Mesenchymal stem cell (in vitro differentiated cells and primary cell): ENCODE measurements at regions not wholly inside any gene's neighbourhood (a gene's known extent, or its start where the extent isn't known, plus 50 kb on each side); places are given as distances from the start of the nearest gene placed in this dataset.

Experiments used
- DNase-seq: peaks from one replicate; pipeline ENCODE4 v3.0.0-alpha.2; 2013
- H2AFZ ChIP-seq: one replicate; pipeline ENCODE4 v1.6.1; 2013; ENCODE audit warnings: low read depth, mild to moderate bottlenecking, control low read depth, inconsistent platforms, low read length, moderate library complexity
- H2AK5ac ChIP-seq: 2 replicates; pipeline ENCODE4 v1.6.1; 2013; ENCODE audit warnings: low read length, moderate library complexity, mild to moderate bottlenecking, inconsistent platforms; ENCODE audit not compliant: severe bottlenecking
- H2BK120ac ChIP-seq: one replicate; pipeline ENCODE4 v1.6.1; 2013; ENCODE audit warnings: low read depth, mild to moderate bottlenecking, inconsistent platforms, low read length, moderate library complexity
- H2BK12ac ChIP-seq, 2 experiments: one replicate each; pipeline ENCODE4 v1.6.1; 2013; ENCODE audit warnings: inconsistent platforms in 2 of 2, low read length in 2 of 2, mild to moderate bottlenecking in 2 of 2, moderate library complexity in 2 of 2, control low read depth in 1 of 2
- H2BK15ac ChIP-seq: one replicate; pipeline ENCODE4 v1.6.1; 2013; ENCODE audit warnings: mild to moderate bottlenecking, low read depth, inconsistent platforms; ENCODE audit not compliant: poor library complexity, severe bottlenecking
- H2BK5ac ChIP-seq: 2 replicates; pipeline ENCODE4 v1.6.1; 2013; ENCODE audit warnings: low read depth, mild to moderate bottlenecking, low read length, control low read depth, inconsistent platforms; ENCODE audit not compliant: poor library complexity, severe bottlenecking
- H3K14ac ChIP-seq, 2 experiments: one replicate each; pipeline ENCODE4 v1.6.1; 2013; ENCODE audit warnings: inconsistent platforms in 2 of 2, low read length in 2 of 2, control low read depth in 1 of 2, mild to moderate bottlenecking in 1 of 2, moderate library complexity in 1 of 2
- H3K18ac ChIP-seq, 2 experiments: one replicate each; pipeline ENCODE4 v1.6.1; 2013; ENCODE audit warnings: inconsistent platforms in 2 of 2, low read length in 2 of 2, control low read depth in 1 of 2, low read depth in 1 of 2, mild to moderate bottlenecking in 1 of 2
- H3K23ac ChIP-seq, 2 experiments: one replicate each; pipeline ENCODE4 v1.6.1; 2013; ENCODE audit warnings: inconsistent platforms in 2 of 2, low read length in 2 of 2, mild to moderate bottlenecking in 2 of 2, moderate library complexity in 2 of 2, control low read depth in 1 of 2
- H3K27ac ChIP-seq: 2 replicates; pipeline ENCODE4 v1.5.1; 2013; ENCODE audit warnings: mild to moderate bottlenecking, moderate library complexity, low read length, control low read depth, inconsistent platforms; ENCODE audit not compliant: poor library complexity, severe bottlenecking
- H3K27me3 ChIP-seq, 2 experiments: 2 replicates each; pipeline versions ENCODE4 v1.6.1 to v1.7.0; 2013; ENCODE audit warnings: low read length in 2 of 2, mild to moderate bottlenecking in 2 of 2, moderate library complexity in 2 of 2, control low read depth in 1 of 2, inconsistent platforms in 1 of 2; ENCODE audit not compliant: control insufficient read depth in 1 of 2, insufficient read depth in 1 of 2
- H3K36me3 ChIP-seq, 2 experiments: 2 replicates each; pipeline versions ENCODE4 v1.6.1 to v1.7.0; 2013; ENCODE audit warnings: low read length in 2 of 2, control low read depth in 1 of 2, inconsistent platforms in 1 of 2, low read depth in 1 of 2, mild to moderate bottlenecking in 1 of 2; ENCODE audit not compliant: insufficient read depth in 2 of 2, control insufficient read depth in 1 of 2
- H3K4ac ChIP-seq, 2 experiments: one replicate each; pipeline ENCODE4 v1.6.1; 2013; ENCODE audit warnings: inconsistent platforms in 2 of 2, low read length in 2 of 2, mild to moderate bottlenecking in 2 of 2, moderate library complexity in 2 of 2, control low read depth in 1 of 2, low read depth in 1 of 2
- H3K4me1 ChIP-seq: 2 replicates; pipeline ENCODE4 v1.6.1; 2013; ENCODE audit warnings: low read depth, low read length, control low read depth; ENCODE audit not compliant: control insufficient read depth, insufficient read depth
- H3K4me2 ChIP-seq: 2 replicates; pipeline ENCODE4 v1.6.1; 2013; ENCODE audit warnings: low read length, mild to moderate bottlenecking, inconsistent platforms; ENCODE audit not compliant: poor library complexity, severe bottlenecking
- H3K4me3 ChIP-seq, 2 experiments: 2 replicates each; pipeline versions ENCODE4 v1.5.1 to v1.7.0; 2013; ENCODE audit warnings: low read length in 2 of 2, mild to moderate bottlenecking in 2 of 2, control low read depth in 1 of 2, low read depth in 1 of 2; ENCODE audit not compliant: insufficient read depth in 1 of 2
- H3K79me1 ChIP-seq: replicated peaks from 2 replicates; pipeline ENCODE4 v1.6.1; 2013; ENCODE audit warnings: mild to moderate bottlenecking, control low read depth, low read length, inconsistent platforms; ENCODE audit not compliant: poor library complexity, severe bottlenecking
- H3K9ac ChIP-seq: 2 replicates; pipeline ENCODE4 v1.7.0; 2013; ENCODE audit warnings: mild to moderate bottlenecking, low read length, moderate library complexity
- H3K9me3 ChIP-seq: 2 replicates; pipeline ENCODE4 v1.7.0; 2013; ENCODE audit warnings: mild to moderate bottlenecking, low read length; ENCODE audit not compliant: control insufficient read depth
- H4K8ac ChIP-seq: one replicate; pipeline ENCODE4 v1.6.1; 2013; ENCODE audit warnings: inconsistent platforms, mild to moderate bottlenecking, low read length, moderate library complexity
- H4K91ac ChIP-seq: one replicate; pipeline ENCODE4 v1.6.1; 2013; ENCODE audit warnings: mild to moderate bottlenecking, low read length, inconsistent platforms
- WGBS: methylation state at CpG from one replicate; pipeline ENCODE4 v1.1.7; 2013; ENCODE audit warnings: mixed read lengths; 5-methylcytosine and 5-hydroxymethylcytosine counted together

DNA sequence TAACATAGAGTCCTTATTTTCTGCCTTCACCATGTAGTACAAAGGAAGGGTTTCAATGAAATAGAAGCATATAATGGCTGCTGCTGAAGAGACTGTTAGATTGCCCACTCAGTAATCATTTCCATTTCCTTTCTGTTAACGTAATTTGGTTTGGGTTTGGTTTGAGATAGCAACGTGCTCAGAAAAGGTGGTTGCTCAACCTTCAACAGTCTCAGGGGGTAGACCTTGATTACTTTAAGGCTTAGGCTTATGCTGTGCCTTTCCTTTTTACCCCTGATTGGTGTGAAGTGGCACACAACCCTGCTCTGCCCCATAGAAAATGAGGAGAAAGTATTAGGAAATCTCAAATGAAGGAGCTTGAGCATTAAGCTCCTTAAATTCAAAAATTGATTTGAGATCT, 163.7 kb upstream of the TP63 start:
- no peaks in the 10 kb centered on the region for H3K36me3 ChIP-seq
- no peak overlapping the region for H2BK15ac ChIP-seq
- no peak overlapping the region for H3K4me2 ChIP-seq
- no peak overlapping the region for H3K23ac ChIP-seq
- H3K9ac ChIP-seq = no peak overlapping the region
- no peak overlapping the region for H2BK120ac ChIP-seq
- H3K4me1 ChIP-seq = no peaks in the 10 kb centered on the region
- H3K4me3 ChIP-seq = no peak overlapping the region
- no peak overlapping the region for H4K8ac ChIP-seq
- 87% methylated on average over 2 of the region's 2 CpGs for WGBS
- no peaks in the 10 kb centered on the region for H3K9me3 ChIP-seq
- H3K14ac ChIP-seq = no peak overlapping the region
- H3K79me1 ChIP-seq = no peaks in the 10 kb centered on the region
- no peak for DNase-seq
- H4K91ac ChIP-seq = no peak overlapping the region
- no peak overlapping the region for H3K27ac ChIP-seq
- no peak overlapping the region for H2BK12ac ChIP-seq
- H2AK5ac ChIP-seq = no peak overlapping the region
- H3K27me3 ChIP-seq = no peaks in the 10 kb centered on the region
- H2AFZ ChIP-seq = no peak overlapping the region
- H3K4ac ChIP-seq = no peak overlapping the region
- H3K18ac ChIP-seq = no peak overlapping the region
- no peak overlapping the region for H2BK5ac ChIP-seq

DNA sequence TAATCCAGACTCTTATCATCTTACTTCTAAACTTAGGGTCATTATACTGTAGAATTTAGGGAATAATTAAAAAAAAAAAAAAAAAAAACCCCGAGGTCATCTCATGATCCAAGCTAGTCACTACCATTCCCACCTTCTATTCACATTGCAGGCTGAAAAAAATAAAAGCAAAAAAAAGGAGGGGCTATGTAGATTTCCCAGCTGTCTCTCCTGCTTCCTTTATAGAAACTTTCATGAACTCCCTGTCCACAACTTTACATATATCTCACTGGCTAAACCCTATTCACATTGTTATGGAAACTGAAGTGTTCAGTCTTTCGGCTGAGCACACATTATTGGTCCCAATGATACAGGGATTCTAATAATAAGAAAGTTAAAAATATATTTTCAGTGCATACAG, 156.2 kb upstream of the TP63 start:
- Histone ChIP-seq H2BK120ac (no peak overlapping the region), H4K91ac (no peak overlapping the region), H3K27me3 (no peaks in the 10 kb centered on the region), H3K23ac (no peak overlapping the region), H3K14ac (no peak overlapping the region), H3K9ac (no peak overlapping the region), H3K4ac (no peak overlapping the region), H3K4me1 (no peaks in the 10 kb centered on the region), H2AFZ (no peak overlapping the region), H2BK15ac (no peak overlapping the region), H3K4me2 (no peak overlapping the region), H3K36me3 (no peaks in the 10 kb centered on the region), H3K18ac (no peak overlapping the region), H2AK5ac (no peak overlapping the region), H3K9me3 (no peaks in the 10 kb centered on the region), H3K4me3 (no peak overlapping the region), H4K8ac (no peak overlapping the region), H2BK5ac (no peak overlapping the region), H2BK12ac (no peak overlapping the region), H3K27ac (no peak overlapping the region), H3K79me1 (no peaks in the 10 kb centered on the region)
- DNase-seq = no peak
- 20% methylated on average over 1 of the region's 2 CpGs for WGBS

DNA sequence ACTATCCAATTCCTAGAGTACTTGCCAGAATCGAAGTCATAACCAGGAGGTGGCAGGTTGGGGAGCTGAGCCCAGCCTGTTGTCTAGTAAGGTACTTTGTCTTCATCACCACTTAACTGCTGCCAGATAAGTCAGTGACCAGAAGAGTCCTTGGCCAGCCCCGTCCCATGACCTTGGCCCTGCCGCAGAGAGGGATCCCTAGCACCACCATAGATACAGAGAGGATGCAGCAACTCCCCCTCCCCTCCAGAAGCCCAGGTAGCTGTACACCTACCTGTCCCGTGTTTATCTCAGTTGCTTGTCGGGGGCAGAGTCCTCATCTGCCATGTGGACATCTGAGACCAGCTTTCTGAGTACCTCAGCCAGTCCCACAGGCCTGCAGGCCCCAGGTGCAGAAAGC, 153.6 kb upstream of the TP63 start:
- Histone ChIP-seq H3K4me1 (no peaks in the 10 kb centered on the region), H3K23ac (no peak overlapping the region), H2BK5ac (no peak overlapping the region), H3K4me3 (no peak overlapping the region), H3K14ac (no peak overlapping the region), H3K79me1 (no peaks in the 10 kb centered on the region), H2AK5ac (no peak overlapping the region), H3K18ac (no peak overlapping the region), H3K9ac (no peak overlapping the region), H3K36me3 (no peaks in the 10 kb centered on the region), H3K4me2 (no peak overlapping the region), H4K91ac (no peak overlapping the region), H2BK120ac (no peak overlapping the region), H3K27me3 (no peaks in the 10 kb centered on the region), H3K27ac (no peak overlapping the region), H2BK15ac (no peak overlapping the region), H2BK12ac (no peak overlapping the region), H4K8ac (no peak overlapping the region), H3K9me3 (no peaks in the 10 kb centered on the region), H3K4ac (no peak overlapping the region), H2AFZ (no peak overlapping the region)
- no peak for DNase-seq
- 74% methylated on average over 5 of the region's 5 CpGs for WGBS

DNA sequence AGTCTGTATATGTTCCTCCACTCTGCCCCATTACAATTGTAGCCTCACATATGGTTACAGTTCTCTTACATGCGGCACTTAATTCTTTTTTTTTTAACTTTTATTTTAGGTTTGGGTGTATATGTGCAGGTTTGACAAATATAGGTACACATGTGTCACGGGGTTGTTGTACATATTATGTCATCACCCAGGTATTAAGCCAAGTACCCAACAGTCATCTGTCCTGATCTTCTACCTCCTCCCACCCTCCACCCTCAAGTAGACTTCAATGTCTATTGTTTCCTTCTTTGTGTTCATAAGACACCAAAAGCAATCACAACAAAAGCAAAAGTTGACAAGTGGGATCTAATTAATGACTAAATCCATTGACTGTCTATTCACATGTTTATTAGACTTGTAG, 144.6 kb upstream of the TP63 start:
- no peak for DNase-seq
- no peak overlapping the region for H2AFZ ChIP-seq
- H3K27me3 ChIP-seq = no peaks in the 10 kb centered on the region
- no peaks in the 10 kb centered on the region for H3K79me1 ChIP-seq
- no CpG with 5 or more reads among the region's 2 CpGs for WGBS
- no peak overlapping the region for H2BK12ac ChIP-seq
- H2BK15ac ChIP-seq = no peak overlapping the region
- no peak overlapping the region for H3K9ac ChIP-seq
- H3K14ac ChIP-seq = no peak overlapping the region
- H3K18ac ChIP-seq = no peak overlapping the region
- H3K4me3 ChIP-seq = no peak overlapping the region
- H2AK5ac ChIP-seq = no peak overlapping the region
- no peak overlapping the region for H3K27ac ChIP-seq
- H4K8ac ChIP-seq = no peak overlapping the region
- no peak overlapping the region for H3K4ac ChIP-seq
- no peak overlapping the region for H3K4me2 ChIP-seq
- H3K4me1 ChIP-seq = peaks cover 4% of the 10 kb centered on the region
- H4K91ac ChIP-seq = no peak overlapping the region
- no peak overlapping the region for H3K23ac ChIP-seq
- no peaks in the 10 kb centered on the region for H3K9me3 ChIP-seq
- H3K36me3 ChIP-seq = no peaks in the 10 kb centered on the region
- no peak overlapping the region for H2BK120ac ChIP-seq
- H2BK5ac ChIP-seq = no peak overlapping the region
